OCI-LY1 (cell line): ENCODE measurements at regions not wholly inside any gene's neighbourhood (a gene's known extent, or its start where the extent isn't known, plus 50 kb on each side); places are given as distances from the start of the nearest gene placed in this dataset.

Source experiments
- H2AFZ ChIP-seq: fragments of 200-600 bp; sonication (generic), shearing (Covaris generic); 2 replicates; pipeline ENCODE4 v1.6.0; 2014; ENCODE audit warnings: antibody characterized with exemption, mild to moderate bottlenecking, low read length
- H3F3A ChIP-seq: fragments of 200-600 bp; sonication (generic), shearing (Covaris generic); 2 replicates; pipeline ENCODE4 v1.6.0; 2014; ENCODE audit warnings: mild to moderate bottlenecking, antibody characterized with exemption, low read length, moderate library complexity; ENCODE audit not compliant: insufficient read depth
- H3K27ac ChIP-seq: fragments of 200-600 bp; sonication (generic); 2 replicates; pipeline ENCODE4 v1.5.1; 2014; ENCODE audit warnings: low read length, mixed run types, mild to moderate bottlenecking, low read depth; ENCODE audit not compliant: poor library complexity, severe bottlenecking
- H3K27me3 ChIP-seq: fragments of 200-600 bp; sonication (generic); 2 replicates; pipeline ENCODE4 v1.6.0; 2014; ENCODE audit warnings: antibody characterized with exemption, mild to moderate bottlenecking, low read length, moderate library complexity; ENCODE audit not compliant: insufficient read depth
- H3K36me3 ChIP-seq: fragments of 200-600 bp; sonication (generic); 2 replicates; pipeline ENCODE4 v1.6.1; 2014; ENCODE audit warnings: mild to moderate bottlenecking, antibody characterized with exemption, low read length, moderate library complexity, mixed read lengths; ENCODE audit not compliant: insufficient read depth
- H3K4me1 ChIP-seq: fragments of 200-600 bp; sonication (generic); 2 replicates; pipeline ENCODE4 v1.5.1; 2014; ENCODE audit warnings: mild to moderate bottlenecking, low read length, moderate library complexity; ENCODE audit not compliant: insufficient read depth, severe bottlenecking
- H3K4me2 ChIP-seq: fragments of 200-600 bp; sonication (generic), shearing (Covaris generic); 2 replicates; pipeline ENCODE4 v1.6.1; 2014; ENCODE audit warnings: low read length
- H3K4me3 ChIP-seq: fragments of 200-600 bp; sonication (generic); 2 replicates; pipeline ENCODE4 v1.5.1; 2014; ENCODE audit warnings: low read length, low read depth, mild to moderate bottlenecking, mixed read lengths; ENCODE audit not compliant: poor library complexity, severe bottlenecking
- H3K79me2 ChIP-seq: fragments of 200-600 bp; shearing (Covaris generic); 2 replicates; pipeline ENCODE4 v1.6.1; 2016; ENCODE audit warnings: mixed run types, low read length, mixed read lengths; ENCODE audit not compliant: insufficient read depth
- H3K9ac ChIP-seq: fragments of 200-600 bp; sonication (generic), shearing (Covaris generic); 2 replicates; pipeline ENCODE4 v1.6.1; 2014; ENCODE audit warnings: mild to moderate bottlenecking, low read length, mixed read lengths
- H3K9me2 ChIP-seq: fragments of 200-600 bp; sonication (generic), shearing (Covaris generic); 2 replicates; pipeline ENCODE4 v1.6.1; 2014; ENCODE audit warnings: low read depth, mild to moderate bottlenecking, low read length, mixed read lengths
- H3K9me3 ChIP-seq: fragments of 200-600 bp; shearing (Covaris generic); 2 replicates; pipeline ENCODE4 v1.6.1; 2014; ENCODE audit warnings: low read length, mixed read lengths
- H4K20me1 ChIP-seq: fragments of 200-600 bp; sonication (generic), shearing (Covaris generic); 2 replicates; pipeline ENCODE4 v1.6.0; 2016; ENCODE audit warnings: mild to moderate bottlenecking, low read length; ENCODE audit not compliant: insufficient read depth
- CTCF ChIP-seq: fragments of 200-600 bp; sonication (generic), shearing (Covaris generic); IDR thresholded peaks from 2 replicates; pipeline ENCODE4 v1.5.1; 2017; ENCODE audit warnings: mild to moderate bottlenecking, antibody characterized with exemption, low read length, moderate library complexity, mixed read lengths
- EZH2 ChIP-seq: fragments of 200-600 bp; sonication (generic), shearing (Covaris generic); IDR thresholded peaks from 2 replicates; pipeline ENCODE4 v1.8.0; 2017; ENCODE audit warnings: borderline replicate concordance, mixed run types, mild to moderate bottlenecking, antibody characterized with exemption, low read length, moderate library complexity, mixed read lengths

GRCh38 chr5:84599964-84600363 lies 215.3 kb upstream of the EDIL3 start:
- TF ChIP-seq EZH2 (no peak), CTCF (no peak)
- no peaks in the 10 kb centered on the region for H3K9me3 ChIP-seq
- H3F3A ChIP-seq: no peaks in the 10 kb centered on the region
- no peaks in the 10 kb centered on the region for H3K27me3 ChIP-seq
- H3K9me2 ChIP-seq: no peaks in the 10 kb centered on the region
- no peak overlapping the region for H2AFZ ChIP-seq
- H3K36me3 ChIP-seq: no peaks in the 10 kb centered on the region
- no peak overlapping the region for H3K4me3 ChIP-seq
- H3K4me2 ChIP-seq: no peak overlapping the region
- no peaks in the 10 kb centered on the region for H4K20me1 ChIP-seq
- no peaks in the 10 kb centered on the region for H3K79me2 ChIP-seq
- H3K27ac ChIP-seq: no peak overlapping the region
- no peak overlapping the region for H3K9ac ChIP-seq
- H3K4me1 ChIP-seq: no peaks in the 10 kb centered on the region

- H3K4me2 ChIP-seq: no peak overlapping the region
- no peaks in the 10 kb centered on the region for H3K79me2 ChIP-seq
- no peaks in the 10 kb centered on the region for H3K9me3 ChIP-seq
- H3K9me2 ChIP-seq: no peaks in the 10 kb centered on the region
- no peak overlapping the region for H3K27ac ChIP-seq
- TF ChIP-seq CTCF: no peak
- no peak for TF ChIP-seq EZH2
- H4K20me1 ChIP-seq: no peaks in the 10 kb centered on the region
- no peaks in the 10 kb centered on the region for H3K27me3 ChIP-seq
- no peaks in the 10 kb centered on the region for H3K4me1 ChIP-seq
- no peak overlapping the region for H3K4me3 ChIP-seq
- H3K9ac ChIP-seq: no peak overlapping the region
- no peaks in the 10 kb centered on the region for H3K36me3 ChIP-seq
- no peaks in the 10 kb centered on the region for H3F3A ChIP-seq
- H2AFZ ChIP-seq: no peak overlapping the region
These were observed 213.2 kb upstream of the EDIL3 start for GRCh38 chr5:84597904-84598303.

GRCh38 chr5:84590629-84591028 lies 205.9 kb upstream of the EDIL3 start:
- Histone ChIP-seq H3K9me2 (no peaks in the 10 kb centered on the region), H3K9ac (no peak overlapping the region), H3K4me2 (no peak overlapping the region), H2AFZ (no peak overlapping the region), H3K4me3 (no peak overlapping the region), H3K79me2 (no peaks in the 10 kb centered on the region), H3K36me3 (no peaks in the 10 kb centered on the region), H3K4me1 (no peaks in the 10 kb centered on the region), H3F3A (no peaks in the 10 kb centered on the region), H3K27me3 (no peaks in the 10 kb centered on the region), H3K9me3 (no peaks in the 10 kb centered on the region), H4K20me1 (no peaks in the 10 kb centered on the region), H3K27ac (no peak overlapping the region)
- TF ChIP-seq CTCF (no peak), EZH2 (no peak)
